Ecto neural progenitor cell (in vitro differentiated cells): ENCODE measurements at regions not wholly inside any gene's neighbourhood (a gene's known extent, or its start where the extent isn't known, plus 50 kb on each side); places are given as distances from the start of the nearest gene placed in this dataset.
"Not testable (repeated sequence)": the region's sequence is repeated elsewhere in the genome, so short reads cannot be mapped to it uniquely, and the experiment has no call there.

Experiments
- DNase-seq: peaks from one replicate; pipeline ENCODE4 v3.0.0-alpha.2; 2018; ENCODE audit warnings: low spot score

GRCh38 chr13:67554746-67555452 lies 324.8 kb upstream of the PCDH9 start:
- DNase-seq, result no peak

GRCh38 chr13:67554286-67554685 lies 324.1 kb upstream of the PCDH9 start:
- DNase-seq, result no peak

- no peak for DNase-seq
Measured at GRCh38 chr13:67549331-67549730, 319.2 kb upstream of the PCDH9 start.

GRCh38 chr13:67538906-67539305 lies 308.8 kb upstream of the PCDH9 start:
- no peak for DNase-seq

- DNase-seq, result no peak
Measured at GRCh38 chr13:67520886-67521285, 290.8 kb upstream of the PCDH9 start.

GRCh38 chr13:67519356-67519755 lies 289.2 kb upstream of the PCDH9 start:
- no peak for DNase-seq

- DNase-seq, result no peak
Measured at GRCh38 chr13:67518785-67519184, 288.6 kb upstream of the PCDH9 start.

- no peak for DNase-seq
Measured at GRCh38 chr13:67515895-67516294, 285.8 kb upstream of the PCDH9 start.

GRCh38 chr13:67509018-67509417 lies 278.9 kb upstream of the PCDH9 start:
- DNase-seq, result no peak

- not testable (repeated sequence) for DNase-seq
Measured at GRCh38 chr13:67508275-67508674, 278.1 kb upstream of the PCDH9 start.

- no peak for DNase-seq
Measured at GRCh38 chr13:67506407-67506806, 276.3 kb upstream of the PCDH9 start.

GRCh38 chr13:67505376-67505775 lies 275.2 kb upstream of the PCDH9 start:
- no peak for DNase-seq

GRCh38 chr13:67498948-67499347 lies 268.8 kb upstream of the PCDH9 start:
- DNase-seq, result no peak

GRCh38 chr13:67493835-67494234 lies 263.7 kb upstream of the PCDH9 start:
- no peak for DNase-seq

GRCh38 chr13:67489016-67489415 lies 258.9 kb upstream of the PCDH9 start:
- no peak for DNase-seq

- DNase-seq, result no peak
Measured at GRCh38 chr13:67481445-67481844, 251.3 kb upstream of the PCDH9 start.

- DNase-seq, result no peak
Measured at GRCh38 chr13:67474115-67474514, 244.0 kb upstream of the PCDH9 start.

- no peak for DNase-seq
Measured at GRCh38 chr13:67469623-67470022, 239.5 kb upstream of the PCDH9 start.

GRCh38 chr13:67466569-67466968 lies 236.4 kb upstream of the PCDH9 start:
- DNase-seq, result no peak

- no peak for DNase-seq
Measured at GRCh38 chr13:67464154-67464553, 234.0 kb upstream of the PCDH9 start.

GRCh38 chr13:67462098-67462497 lies 232.0 kb upstream of the PCDH9 start:
- no peak for DNase-seq

GRCh38 chr13:67452526-67452925 lies 222.4 kb upstream of the PCDH9 start:
- not testable (repeated sequence) for DNase-seq

GRCh38 chr13:67445436-67445835 lies 215.3 kb upstream of the PCDH9 start:
- no peak for DNase-seq

- no peak for DNase-seq
Measured at GRCh38 chr13:67443923-67444322, 213.8 kb upstream of the PCDH9 start.
